Skeletal muscle tissue (tissue), 3 donors: ENCODE measurements at regions not wholly inside any gene's neighbourhood (a gene's known extent, or its start where the extent isn't known, plus 50 kb on each side); places are given as distances from the start of the nearest gene placed in this dataset.

Experiments
- H3K27ac ChIP-seq: one replicate; pipeline ENCODE4 v1.7.0; 2013; ENCODE audit warnings: mild to moderate bottlenecking, low read depth, low read length, inconsistent platforms
- H3K27me3 ChIP-seq, 3 donors: one replicate each; pipeline ENCODE4 v1.7.0; 2013; ENCODE audit warnings: low read length in 3 of 3; ENCODE audit not compliant: control insufficient read depth in 3 of 3, insufficient read depth in 3 of 3
- H3K36me3 ChIP-seq, 3 donors: one replicate each; pipeline ENCODE4 v1.7.0; 2013; ENCODE audit warnings: low read length in 3 of 3; ENCODE audit not compliant: control insufficient read depth in 3 of 3, insufficient read depth in 3 of 3
- H3K4me1 ChIP-seq, 3 donors: one replicate each; pipeline ENCODE4 v1.7.0; 2013; ENCODE audit warnings: low read length in 3 of 3, mild to moderate bottlenecking in 3 of 3; ENCODE audit not compliant: control insufficient read depth in 3 of 3, insufficient read depth in 3 of 3
- H3K4me3 ChIP-seq, 3 donors: one replicate each; pipeline ENCODE4 v1.7.0; 2013; ENCODE audit warnings: low read length in 3 of 3
- H3K9ac ChIP-seq, 3 donors: one replicate each; pipeline ENCODE4 v1.7.0; 2013; ENCODE audit warnings: low read length in 3 of 3, mild to moderate bottlenecking in 3 of 3, moderate library complexity in 2 of 3, low read depth in 1 of 3
- H3K9me3 ChIP-seq, 3 donors: one replicate each; pipeline ENCODE4 v1.7.0; 2013; ENCODE audit warnings: low read length in 3 of 3; ENCODE audit not compliant: control insufficient read depth in 3 of 3
- donor health status: Osteomylitis.

DNA sequence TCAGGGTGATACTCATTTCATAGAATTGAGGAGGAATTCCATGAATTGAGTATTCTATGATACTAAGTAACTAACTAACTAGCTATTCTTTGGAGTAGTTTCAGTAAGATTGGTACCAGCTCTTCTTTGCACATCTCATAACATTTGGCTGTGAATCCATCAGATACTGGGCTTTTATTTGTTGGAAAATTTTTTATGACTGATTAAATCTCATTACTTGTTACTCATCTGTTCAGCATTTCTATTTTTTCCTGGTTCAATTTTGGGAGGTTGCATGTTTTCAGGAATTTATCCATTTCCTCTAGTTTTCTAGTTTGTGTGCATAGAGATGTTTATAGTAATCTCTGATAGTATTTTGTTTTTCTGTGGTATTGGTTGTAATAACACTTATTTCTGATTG lies 70.8 kb upstream of the FREM3 start:
- Histone ChIP-seq H3K9me3 (no peaks in the 10 kb centered on the region), H3K27me3 (no peaks in the 10 kb centered on the region), H3K27ac (no peak overlapping the region), H3K4me1 (no peaks in the 10 kb centered on the region), H3K4me3 (no peak overlapping the region), H3K9ac (no peak overlapping the region), H3K36me3 (no peaks in the 10 kb centered on the region)

DNA sequence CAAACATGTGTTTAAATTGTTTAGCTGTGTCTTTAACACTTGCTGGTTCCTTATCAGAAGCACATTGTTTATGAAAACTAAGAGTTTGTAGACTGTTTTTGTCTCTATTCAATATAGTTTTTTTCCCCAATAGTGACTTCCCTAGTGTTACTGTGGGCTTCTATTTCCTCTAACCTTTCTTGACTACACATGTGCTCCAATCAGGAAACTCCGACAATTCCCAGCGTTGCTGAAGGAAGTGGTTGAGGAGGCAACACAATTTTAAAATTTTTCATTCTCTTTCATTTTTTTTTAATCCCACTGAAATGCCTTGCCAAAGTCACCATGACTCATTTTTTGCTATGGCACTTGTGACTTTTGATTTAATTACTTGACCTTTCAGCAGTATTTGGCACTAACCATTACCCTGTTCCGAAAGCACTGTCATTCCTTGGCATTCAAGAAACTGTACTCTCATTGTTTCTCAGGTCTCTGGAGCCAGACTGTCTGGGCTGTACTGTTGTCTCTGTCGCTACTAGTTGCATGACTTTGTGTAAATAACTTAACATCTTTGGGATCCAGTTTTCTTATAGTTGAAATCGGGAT lies 67.6 kb upstream of the FREM3 start:
- Histone ChIP-seq H3K4me1 (no peaks in the 10 kb centered on the region), H3K9me3 (no peaks in the 10 kb centered on the region), H3K9ac (no peak overlapping the region), H3K27me3 (no peaks in the 10 kb centered on the region), H3K4me3 (peak overlapping the region in 2 of 3 donors; percentile 12 to 30), H3K36me3 (no peaks in the 10 kb centered on the region), H3K27ac (no peak overlapping the region)

DNA sequence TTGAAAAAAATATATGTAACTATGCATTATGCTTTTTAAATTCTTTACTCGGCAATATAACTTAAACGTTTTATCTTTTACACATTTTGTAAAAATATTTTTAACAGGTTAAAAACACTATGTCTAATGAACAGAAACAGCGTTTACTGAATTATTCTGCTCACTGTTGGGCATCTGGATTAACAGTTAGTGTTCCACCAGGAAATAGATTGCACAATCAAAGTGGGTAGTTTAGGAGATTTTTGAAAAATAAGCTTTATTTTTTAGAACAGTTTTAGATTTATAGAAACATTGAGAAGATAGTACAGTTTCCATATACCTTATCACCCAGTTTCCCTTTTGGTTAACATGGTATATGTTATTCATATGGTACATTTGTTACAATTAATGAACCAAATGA lies 63.1 kb upstream of the FREM3 start:
- no peak overlapping the region for H3K9ac ChIP-seq
- no peak overlapping the region for H3K4me3 ChIP-seq
- no peaks in the 10 kb centered on the region for H3K36me3 ChIP-seq
- H3K4me1 ChIP-seq: no peaks in the 10 kb centered on the region
- no peaks in the 10 kb centered on the region for H3K27me3 ChIP-seq
- H3K9me3 ChIP-seq: no peaks in the 10 kb centered on the region
- H3K27ac ChIP-seq: no peak overlapping the region

DNA sequence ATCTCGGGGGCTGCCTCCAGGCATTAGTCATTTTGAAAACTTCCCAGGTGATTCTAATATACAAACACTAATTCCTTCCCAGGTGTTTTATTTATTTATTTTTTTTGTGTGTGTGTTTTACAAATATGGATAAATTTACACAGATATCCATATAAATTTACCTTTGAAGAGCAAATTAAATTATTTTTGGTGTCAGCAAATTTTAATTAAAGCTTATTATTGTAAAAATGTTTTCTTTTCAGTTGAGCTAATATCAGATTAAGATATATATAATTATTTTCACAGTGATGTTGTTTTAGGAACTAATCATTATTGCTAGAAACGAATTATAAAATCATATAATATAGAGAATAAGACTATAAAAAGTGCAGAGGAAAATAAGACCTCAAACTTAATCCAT lies 62.0 kb upstream of the FREM3 start:
- Histone ChIP-seq H3K27me3 (no peaks in the 10 kb centered on the region), H3K4me1 (no peaks in the 10 kb centered on the region), H3K9ac (no peak overlapping the region), H3K4me3 (no peak overlapping the region), H3K36me3 (no peaks in the 10 kb centered on the region), H3K9me3 (no peaks in the 10 kb centered on the region), H3K27ac (no peak overlapping the region)
